ENCODE measurements at regions not wholly inside any gene's neighbourhood (a gene's known extent, or its start where the extent isn't known, plus 50 kb on each side); places are given as distances from the start of the nearest gene placed in this dataset.

- H3K4me3 ChIP-seq (ENCODE audit: low read depth, low read length): no peak overlapping the region
Observed at GRCh38 chr17:13073018-13073417, 55.2 kb upstream of the ELAC2 start.

DNA sequence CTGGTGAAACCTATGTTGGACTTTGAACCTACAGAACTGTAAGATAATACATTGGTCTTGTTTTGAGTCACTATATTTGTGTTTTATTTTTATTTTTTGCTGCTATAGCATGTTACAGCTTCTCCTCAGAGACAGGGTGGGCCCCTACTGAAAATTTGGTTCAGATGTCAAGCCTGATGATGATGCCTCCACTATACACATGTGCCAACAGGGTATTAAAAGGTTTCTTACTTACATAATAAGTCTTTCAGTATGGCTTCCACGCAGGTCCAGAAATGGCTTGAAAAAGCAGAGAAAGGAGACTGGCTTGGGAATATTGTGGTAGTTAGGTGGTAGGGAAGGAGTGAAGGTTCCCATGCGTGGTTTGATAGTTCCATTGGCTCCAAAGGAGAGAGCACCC, 52.9 kb upstream of the ELAC2 start:
- DNase-seq (ENCODE audit: low read depth): no peak
- no peak overlapping the region for H3K4me3 ChIP-seq (ENCODE audit: low read depth, low read length)

More at GRCh38 chr17:13073018-13073417, 55.2 kb upstream of the ELAC2 start:
- DNase-seq (ENCODE audit: low read depth): no peak

- DNase-seq (ENCODE audit: low read depth): no peak
- no peak overlapping the region for H3K4me3 ChIP-seq (ENCODE audit: low read depth, low read length)
Observed at GRCh38 chr17:13067629-13068303, 49.9 kb upstream of the ELAC2 start.

Data from skeletal muscle cell (primary cell).